ENCODE measurements at regions not wholly inside any gene's neighbourhood (a gene's known extent, or its start where the extent isn't known, plus 50 kb on each side); places are given as distances from the start of the nearest gene placed in this dataset.
A peak's percentile ranks its signal among the peaks of the same experiment; 100 is the strongest.
"Not testable (repeated sequence)": the region's sequence is repeated elsewhere in the genome, so short reads cannot be mapped to it uniquely, and the experiment has no call there.

GRCh38 chr10:90028312-90028711 is 326.9 kb downstream of the KIF20B start:
- H3F3A ChIP-seq (ENCODE audit: low read length, unreplicated experiment): no peaks in the 10 kb centered on the region
- no peaks in the 10 kb centered on the region for H3K36me3 ChIP-seq (ENCODE audit: low read depth, low read length)
- H3K79me2 ChIP-seq (ENCODE audit: low read length): no peaks in the 10 kb centered on the region
- no peaks in the 10 kb centered on the region for H3K9me3 ChIP-seq (ENCODE audit: low read length)
- no peak overlapping the region for H3K4me3 ChIP-seq (ENCODE audit: low read length)
- no peaks in the 10 kb centered on the region for H3K27me3 ChIP-seq (ENCODE audit: low read length)
- ATAC-seq: no peak
- no peaks in the 10 kb centered on the region for H3K9me2 ChIP-seq (replicated peaks; ENCODE audit: low read length)
- BruUV-seq (replicated peaks): no TSS peak
- TF ChIP-seq EZH2phosphoT487 (IDR thresholded peaks at IDR 0.05; ENCODE audit: borderline replicate concordance, low read length): no peak
- TF ChIP-seq, protein P1, sequence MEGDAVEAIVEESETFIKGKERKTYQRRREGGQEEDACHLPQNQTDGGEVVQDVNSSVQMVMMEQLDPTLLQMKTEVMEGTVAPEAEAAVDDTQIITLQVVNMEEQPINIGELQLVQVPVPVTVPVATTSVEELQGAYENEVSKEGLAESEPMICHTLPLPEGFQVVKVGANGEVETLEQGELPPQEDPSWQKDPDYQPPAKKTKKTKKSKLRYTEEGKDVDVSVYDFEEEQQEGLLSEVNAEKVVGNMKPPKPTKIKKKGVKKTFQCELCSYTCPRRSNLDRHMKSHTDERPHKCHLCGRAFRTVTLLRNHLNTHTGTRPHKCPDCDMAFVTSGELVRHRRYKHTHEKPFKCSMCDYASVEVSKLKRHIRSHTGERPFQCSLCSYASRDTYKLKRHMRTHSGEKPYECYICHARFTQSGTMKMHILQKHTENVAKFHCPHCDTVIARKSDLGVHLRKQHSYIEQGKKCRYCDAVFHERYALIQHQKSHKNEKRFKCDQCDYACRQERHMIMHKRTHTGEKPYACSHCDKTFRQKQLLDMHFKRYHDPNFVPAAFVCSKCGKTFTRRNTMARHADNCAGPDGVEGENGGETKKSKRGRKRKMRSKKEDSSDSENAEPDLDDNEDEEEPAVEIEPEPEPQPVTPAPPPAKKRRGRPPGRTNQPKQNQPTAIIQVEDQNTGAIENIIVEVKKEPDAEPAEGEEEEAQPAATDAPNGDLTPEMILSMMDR (conservative IDR thresholded peaks at IDR 0.05; ENCODE audit: low read depth, low read length): no peak
- no peak for TF ChIP-seq EZH2 (IDR thresholded peaks at IDR 0.05; ENCODE audit: low read length, unreplicated experiment)
- no peak overlapping the region for H2AFZ ChIP-seq (ENCODE audit: low read length)
- no peak for DNase-seq
- intact Hi-C loops (cut with micrococcal nuclease): no loop called here
- H3K4me2 ChIP-seq (ENCODE audit: low read length): no peak overlapping the region
- CTCF ChIA-PET: no interaction called here
- H3K4me1 ChIP-seq (ENCODE audit: insufficient read depth, low read length): no peaks in the 10 kb centered on the region
- no peaks in the 10 kb centered on the region for H4K20me1 ChIP-seq (ENCODE audit: low read length)
- POLR2A ChIA-PET (ENCODE audit: unreplicated experiment): no interaction called here
- no peak overlapping the region for H3K27ac ChIP-seq (ENCODE audit: low read length)
- H3K9ac ChIP-seq (ENCODE audit: low read length): no peak overlapping the region

GRCh38 chr10:90031776-90032175 is 330.4 kb downstream of the KIF20B start:
- H3K4me1 ChIP-seq (ENCODE audit: insufficient read depth, low read length): no peaks in the 10 kb centered on the region
- intact Hi-C loops (cut with micrococcal nuclease): no loop called here
- TF ChIP-seq EZH2phosphoT487 (IDR thresholded peaks at IDR 0.05; ENCODE audit: borderline replicate concordance, low read length): no peak
- POLR2A ChIA-PET (ENCODE audit: unreplicated experiment): no interaction called here
- no peak for DNase-seq
- H3K4me3 ChIP-seq (ENCODE audit: low read length): no peak overlapping the region
- no peaks in the 10 kb centered on the region for H3K79me2 ChIP-seq (ENCODE audit: low read length)
- CTCF ChIA-PET: no interaction called here
- no peaks in the 10 kb centered on the region for H3K27me3 ChIP-seq (ENCODE audit: low read length)
- no peak overlapping the region for H3K27ac ChIP-seq (ENCODE audit: low read length)
- H2AFZ ChIP-seq (ENCODE audit: low read length): no peak overlapping the region
- no peak overlapping the region for H3K9ac ChIP-seq (ENCODE audit: low read length)
- no peaks in the 10 kb centered on the region for H3K36me3 ChIP-seq (ENCODE audit: low read depth, low read length)
- no peaks in the 10 kb centered on the region for H3F3A ChIP-seq (ENCODE audit: low read length, unreplicated experiment)
- no TSS peak for BruUV-seq (replicated peaks)
- ATAC-seq: no peak
- H4K20me1 ChIP-seq (ENCODE audit: low read length): no peaks in the 10 kb centered on the region
- no peak overlapping the region for H3K4me2 ChIP-seq (ENCODE audit: low read length)
- no peaks in the 10 kb centered on the region for H3K9me2 ChIP-seq (replicated peaks; ENCODE audit: low read length)
- no peaks in the 10 kb centered on the region for H3K9me3 ChIP-seq (ENCODE audit: low read length)

DNA sequence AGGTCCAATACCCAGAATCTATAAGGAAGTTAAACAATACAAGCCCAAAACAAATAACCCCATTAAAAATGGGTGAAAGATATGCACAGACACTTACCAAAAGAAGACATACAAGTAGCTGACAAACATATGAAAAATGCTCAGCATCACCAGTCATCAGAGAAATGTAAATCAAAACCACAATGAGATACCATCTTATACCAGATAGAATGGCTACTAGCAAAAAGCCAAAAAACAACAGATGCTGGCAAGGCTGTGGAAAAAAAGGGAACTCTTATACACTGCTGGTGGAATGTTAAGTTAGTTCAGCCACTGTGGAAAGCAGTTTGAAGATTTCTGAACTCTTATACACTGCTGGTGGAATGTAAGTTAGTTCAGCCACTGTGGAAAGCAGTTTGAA is 331.1 kb downstream of the KIF20B start:
- H2AFZ ChIP-seq (ENCODE audit: low read length): no peak overlapping the region
- ChIA-PET POLR2A (ENCODE audit: unreplicated experiment) (no interaction called here), CTCF (no interaction called here)
- H3K27me3 ChIP-seq (ENCODE audit: low read length): no peaks in the 10 kb centered on the region
- H3K9me2 ChIP-seq (replicated peaks; ENCODE audit: low read length): no peaks in the 10 kb centered on the region
- no TSS peak for BruUV-seq (replicated peaks)
- no peak overlapping the region for H3K4me3 ChIP-seq (ENCODE audit: low read length)
- no peak overlapping the region for H3K27ac ChIP-seq (ENCODE audit: low read length)
- H3K36me3 ChIP-seq (ENCODE audit: low read depth, low read length): no peaks in the 10 kb centered on the region
- H3K9ac ChIP-seq (ENCODE audit: low read length): no peak overlapping the region
- H3K79me2 ChIP-seq (ENCODE audit: low read length): no peaks in the 10 kb centered on the region
- H3K9me3 ChIP-seq (ENCODE audit: low read length): no peaks in the 10 kb centered on the region
- no peak for TF ChIP-seq EZH2phosphoT487 (IDR thresholded peaks at IDR 0.05; ENCODE audit: borderline replicate concordance, low read length)
- TF ChIP-seq, protein P1 (conservative IDR thresholded peaks at IDR 0.05; ENCODE audit: low read depth, low read length): no peak
- DNase-seq (peak; percentile 47), ATAC-seq (peak; percentile 18; the same call in 1 of the 2 replicates)
- no peak overlapping the region for H3K4me2 ChIP-seq (ENCODE audit: low read length)
- H3K4me1 ChIP-seq (ENCODE audit: insufficient read depth, low read length): no peaks in the 10 kb centered on the region
- intact Hi-C loops (cut with micrococcal nuclease): no loop called here
- H4K20me1 ChIP-seq (ENCODE audit: low read length): no peaks in the 10 kb centered on the region
- no peaks in the 10 kb centered on the region for H3F3A ChIP-seq (ENCODE audit: low read length, unreplicated experiment)

DNA sequence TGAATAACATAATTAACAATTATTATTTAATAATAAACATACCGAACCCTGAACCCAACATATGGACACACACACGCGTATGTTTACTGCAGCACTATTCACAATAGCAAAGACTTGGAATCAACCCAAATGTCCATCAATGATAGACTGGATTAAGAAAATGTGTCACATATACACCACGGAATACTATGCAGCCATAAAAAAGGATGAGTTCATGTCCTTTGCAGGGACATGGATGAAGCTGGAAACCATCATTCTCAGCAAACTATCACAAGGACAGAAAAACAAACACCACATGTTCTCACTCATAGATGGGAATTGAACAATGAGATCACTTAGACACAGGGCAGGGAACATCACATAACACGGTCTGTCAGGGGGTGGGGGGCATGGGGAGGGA is 333.5 kb downstream of the KIF20B start:
- not testable (repeated sequence) for H3K9ac ChIP-seq (ENCODE audit: low read length)

More for the DNA sequence above, 333.5 kb downstream of the KIF20B start:
- DNase-seq; CTCF ChIA-PET; H3K79me2 ChIP-seq (ENCODE audit: low read length); H3K9me2 ChIP-seq (replicated peaks; ENCODE audit: low read length); ATAC-seq; H3K27ac ChIP-seq (ENCODE audit: low read length); H3K9me3 ChIP-seq (ENCODE audit: low read length); intact Hi-C loops (cut with micrococcal nuclease); H3K4me2 ChIP-seq (ENCODE audit: low read length); H3K4me1 ChIP-seq (ENCODE audit: insufficient read depth, low read length); BruUV-seq (replicated peaks); H3F3A ChIP-seq (ENCODE audit: low read length, unreplicated experiment); H2AFZ ChIP-seq (ENCODE audit: low read length); H3K36me3 ChIP-seq (ENCODE audit: low read depth, low read length); H3K4me3 ChIP-seq (ENCODE audit: low read length); H4K20me1 ChIP-seq (ENCODE audit: low read length); H3K27me3 ChIP-seq (ENCODE audit: low read length); POLR2A ChIA-PET (ENCODE audit: unreplicated experiment): not testable (repeated sequence)
